Liver (tissue), 8 donors: ENCODE measurements at regions not wholly inside any gene's neighbourhood (a gene's known extent, or its start where the extent isn't known, plus 50 kb on each side); places are given as distances from the start of the nearest gene placed in this dataset.

ENCODE experiments used
- DNase-seq: peaks from one replicate; pipeline ENCODE4 v3.0.0-alpha.2; 2017; ENCODE audit warnings: low spot score
- H3K27ac ChIP-seq, 2 donors: one replicate each; pipeline ENCODE4 v1.7.0; 2013; ENCODE audit warnings: inconsistent platforms in 2 of 2, low read length in 2 of 2, control low read depth in 1 of 2, low read depth in 1 of 2, mild to moderate bottlenecking in 1 of 2
- H3K27me3 ChIP-seq, 4 donors: one replicate each; pipeline versions ENCODE4 v1.6.1 to v1.7.0; 2013; ENCODE audit warnings: low read length in 3 of 4, inconsistent platforms in 1 of 4, mild to moderate bottlenecking in 1 of 4, moderate library complexity in 1 of 4; ENCODE audit not compliant: control insufficient read depth in 4 of 4, insufficient read depth in 4 of 4
- H3K36me3 ChIP-seq, 4 donors: one replicate each; pipeline versions ENCODE4 v1.6.1 to v1.7.0; 2013; ENCODE audit warnings: low read length in 3 of 4, mild to moderate bottlenecking in 3 of 4, low read depth in 1 of 4, moderate library complexity in 1 of 4; ENCODE audit not compliant: control insufficient read depth in 4 of 4, insufficient read depth in 3 of 4
- H3K4me1 ChIP-seq, 4 donors: one replicate each; pipeline versions ENCODE4 v1.6.1 to v1.7.0; 2013; ENCODE audit warnings: low read length in 3 of 4, mild to moderate bottlenecking in 3 of 4, moderate library complexity in 1 of 4; ENCODE audit not compliant: control insufficient read depth in 4 of 4, insufficient read depth in 4 of 4
- H3K4me3 ChIP-seq, 3 donors: one replicate each; pipeline versions ENCODE4 v1.6.1 to v1.7.0; 2013; ENCODE audit warnings: low read length in 3 of 3, control low read depth in 1 of 3, low read depth in 1 of 3, mild to moderate bottlenecking in 1 of 3
- H3K9ac ChIP-seq, 2 donors: one replicate each; pipeline ENCODE4 v1.7.0; 2013; ENCODE audit warnings: low read length in 2 of 2, mild to moderate bottlenecking in 2 of 2, moderate library complexity in 2 of 2, control low read depth in 1 of 2, low read depth in 1 of 2
- H3K9me3 ChIP-seq, 4 donors: one replicate each; pipeline versions ENCODE4 v1.6.1 to v1.7.0; 2013; ENCODE audit warnings: low read length in 3 of 4; ENCODE audit not compliant: control insufficient read depth in 4 of 4
- EGR1 ChIP-seq, 2 donors: IDR thresholded peaks; 2 replicates each; pipeline ENCODE4 v1.6.1; 2016 to 2018; ENCODE audit warnings: antibody characterized with exemption in 2 of 2, low read depth in 2 of 2
- FOXA1 ChIP-seq: IDR thresholded peaks from 2 replicates; pipeline ENCODE4 v1.6.1; 2016; ENCODE audit warnings: antibody characterized with exemption
- FOXA2 ChIP-seq: IDR thresholded peaks from 2 replicates; pipeline ENCODE4 v1.6.1; 2016; ENCODE audit warnings: antibody characterized with exemption
- GABPA ChIP-seq, 2 donors: IDR thresholded peaks in 1 of 2; conservative IDR thresholded peaks in 1 of 2; 2 replicates each; pipeline ENCODE4 v1.6.1; 2016; ENCODE audit warnings: antibody characterized with exemption in 2 of 2, mild to moderate bottlenecking in 1 of 2, moderate library complexity in 1 of 2
- HNF4A ChIP-seq, 2 donors: conservative IDR thresholded peaks; 2 replicates each; pipeline ENCODE4 v1.6.1; 2016; ENCODE audit warnings: antibody characterized with exemption in 2 of 2, mild to moderate bottlenecking in 2 of 2
- HNF4G ChIP-seq: IDR thresholded peaks from 2 replicates; pipeline ENCODE4 v1.6.1; 2016; ENCODE audit warnings: antibody characterized with exemption
- JUND ChIP-seq, 2 donors: IDR thresholded peaks; 2 replicates each; pipeline ENCODE4 v1.6.1; 2016; ENCODE audit warnings: antibody characterized with exemption in 2 of 2
- NR2F2 ChIP-seq: IDR thresholded peaks from 2 replicates; pipeline ENCODE4 v1.6.1; 2016; ENCODE audit warnings: antibody characterized with exemption
- RAD21 ChIP-seq, 2 donors: IDR thresholded peaks; 2 replicates each; pipeline ENCODE4 v1.6.1; 2016; ENCODE audit warnings: antibody characterized with exemption in 2 of 2, mild to moderate bottlenecking in 2 of 2
- RXRA ChIP-seq, 2 donors: IDR thresholded peaks; 2 replicates each; pipeline ENCODE4 v1.6.1; 2017 to 2018; ENCODE audit warnings: antibody characterized with exemption in 2 of 2, mild to moderate bottlenecking in 1 of 2
- SP1 ChIP-seq: IDR thresholded peaks from 2 replicates; pipeline ENCODE4 v1.6.1; 2018; ENCODE audit warnings: antibody characterized with exemption, mild to moderate bottlenecking
- TAF1 ChIP-seq: conservative IDR thresholded peaks from 2 replicates; pipeline ENCODE4 v1.6.1; 2016; ENCODE audit warnings: antibody characterized with exemption, mild to moderate bottlenecking
- YY1 ChIP-seq: IDR thresholded peaks from 2 replicates; pipeline ENCODE4 v1.6.1; 2016; ENCODE audit warnings: antibody characterized with exemption, mild to moderate bottlenecking
- WGBS: extraction: QIAGEN DNeasy Blood & Tissue Kit; methylation state at CpG from one replicate; pipeline ENCODE4 v1.1.7; 2013; 5-methylcytosine and 5-hydroxymethylcytosine counted together
- TF ChIP-seq, protein P1 (sequence below): IDR thresholded peaks from 2 replicates; pipeline ENCODE4 v1.6.1; 2016; ENCODE audit warnings: antibody characterized with exemption
- TF ChIP-seq, protein P2 (sequence below): IDR thresholded peaks from 2 replicates; pipeline ENCODE4 v1.6.1; 2016; ENCODE audit warnings: antibody characterized with exemption, mild to moderate bottlenecking
- TF ChIP-seq, protein P3 (sequence below): IDR thresholded peaks from 2 replicates; pipeline ENCODE4 v1.6.1; 2016; ENCODE audit warnings: antibody characterized with exemption
- TF ChIP-seq, protein P4 (sequence below): IDR thresholded peaks from 2 replicates; pipeline ENCODE4 v1.6.1; 2016; ENCODE audit warnings: antibody characterized with exemption
- TF ChIP-seq, protein P5 (sequence below): fragments of 150-350 bp; IDR thresholded peaks from 2 replicates; pipeline ENCODE4 v1.5.1; 2017; ENCODE audit warnings: improper control_type of control experiment, low read depth, low read length; ENCODE audit not compliant: missing input control
- donor health status: healthy.
- donor health status: healthy.
- donor health status: healthy.
- donor health status: healthy.
- donor health status: healthy.

DNA sequence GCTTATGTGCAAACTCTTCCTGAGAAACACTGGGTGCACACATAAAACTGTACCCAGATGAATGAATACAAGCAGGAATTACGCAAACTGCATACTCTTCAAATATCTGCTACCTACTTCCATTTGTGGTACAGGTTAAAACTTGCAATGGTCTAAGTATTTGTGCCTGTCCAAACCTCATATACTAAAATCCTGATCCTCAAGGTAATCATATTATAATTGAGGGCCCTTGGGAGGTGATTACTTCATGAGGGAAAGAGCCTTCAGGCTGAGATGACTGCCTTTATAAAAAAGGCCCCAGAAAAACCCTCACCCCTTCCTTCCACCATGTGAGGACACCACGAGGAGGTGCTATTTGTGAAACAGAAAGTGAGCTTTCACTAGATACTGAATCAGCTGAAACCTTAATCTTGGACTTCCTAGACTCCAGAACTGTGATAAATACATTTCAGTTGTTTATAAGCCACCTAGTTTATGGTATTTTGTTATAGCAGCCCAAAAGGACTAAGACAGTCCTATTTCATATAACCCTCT is 1977.2 kb downstream of the PCDH7 start:
- Histone ChIP-seq H3K36me3 (no peaks in the 10 kb centered on the region), H3K9ac (no peak overlapping the region), H3K9me3 (no peaks in the 10 kb centered on the region), H3K27me3 (no peaks in the 10 kb centered on the region), H3K4me1 (no peaks in the 10 kb centered on the region), H3K4me3 (no peak overlapping the region), H3K27ac (no peak overlapping the region)
- no peak for TF ChIP-seq SP1
- TF ChIP-seq EGR1 (IDR thresholded peaks at IDR 0.05; ENCODE audit: low read depth in 2 of 2), result no peak
- no peak for TF ChIP-seq RAD21 (IDR thresholded peaks at IDR 0.05)
- no peak for TF ChIP-seq RXRA (IDR thresholded peaks at IDR 0.05)
- TF ChIP-seq FOXA2, result no peak
- TF ChIP-seq, protein P1, sequence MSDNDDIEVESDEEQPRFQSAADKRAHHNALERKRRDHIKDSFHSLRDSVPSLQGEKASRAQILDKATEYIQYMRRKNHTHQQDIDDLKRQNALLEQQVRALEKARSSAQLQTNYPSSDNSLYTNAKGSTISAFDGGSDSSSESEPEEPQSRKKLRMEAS, result no peak
- 78% methylated on average over 2 of the region's 2 CpGs for WGBS
- DNase-seq, result no peak

DNA sequence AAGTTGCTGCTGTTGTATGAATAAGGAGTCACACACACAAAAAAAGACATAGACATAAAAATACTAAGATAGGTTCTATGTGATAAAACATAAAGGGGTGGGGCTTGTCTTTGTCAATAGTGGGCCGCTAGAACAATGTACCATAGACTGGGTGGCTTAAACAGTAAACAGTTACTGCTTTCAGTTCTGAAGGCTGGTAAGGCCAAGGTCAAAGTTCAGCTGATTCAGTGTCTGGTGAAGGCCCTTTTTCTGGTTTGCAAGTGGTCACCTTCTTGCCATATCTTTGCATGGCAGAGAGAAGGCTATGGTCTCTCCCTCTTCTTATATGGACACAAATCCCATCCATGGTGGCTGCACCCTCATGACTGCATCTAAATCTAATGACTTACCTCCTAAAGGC is 1980.7 kb downstream of the PCDH7 start:
- H3K9me3 ChIP-seq, result no peaks in the 10 kb centered on the region
- H3K36me3 ChIP-seq, result no peaks in the 10 kb centered on the region
- H3K4me3 ChIP-seq, result no peak overlapping the region
- WGBS, result 39% methylated on average over 1 of the region's 1 CpG
- no peaks in the 10 kb centered on the region for H3K27me3 ChIP-seq
- DNase-seq, result no peak
- TF ChIP-seq, protein P2, sequence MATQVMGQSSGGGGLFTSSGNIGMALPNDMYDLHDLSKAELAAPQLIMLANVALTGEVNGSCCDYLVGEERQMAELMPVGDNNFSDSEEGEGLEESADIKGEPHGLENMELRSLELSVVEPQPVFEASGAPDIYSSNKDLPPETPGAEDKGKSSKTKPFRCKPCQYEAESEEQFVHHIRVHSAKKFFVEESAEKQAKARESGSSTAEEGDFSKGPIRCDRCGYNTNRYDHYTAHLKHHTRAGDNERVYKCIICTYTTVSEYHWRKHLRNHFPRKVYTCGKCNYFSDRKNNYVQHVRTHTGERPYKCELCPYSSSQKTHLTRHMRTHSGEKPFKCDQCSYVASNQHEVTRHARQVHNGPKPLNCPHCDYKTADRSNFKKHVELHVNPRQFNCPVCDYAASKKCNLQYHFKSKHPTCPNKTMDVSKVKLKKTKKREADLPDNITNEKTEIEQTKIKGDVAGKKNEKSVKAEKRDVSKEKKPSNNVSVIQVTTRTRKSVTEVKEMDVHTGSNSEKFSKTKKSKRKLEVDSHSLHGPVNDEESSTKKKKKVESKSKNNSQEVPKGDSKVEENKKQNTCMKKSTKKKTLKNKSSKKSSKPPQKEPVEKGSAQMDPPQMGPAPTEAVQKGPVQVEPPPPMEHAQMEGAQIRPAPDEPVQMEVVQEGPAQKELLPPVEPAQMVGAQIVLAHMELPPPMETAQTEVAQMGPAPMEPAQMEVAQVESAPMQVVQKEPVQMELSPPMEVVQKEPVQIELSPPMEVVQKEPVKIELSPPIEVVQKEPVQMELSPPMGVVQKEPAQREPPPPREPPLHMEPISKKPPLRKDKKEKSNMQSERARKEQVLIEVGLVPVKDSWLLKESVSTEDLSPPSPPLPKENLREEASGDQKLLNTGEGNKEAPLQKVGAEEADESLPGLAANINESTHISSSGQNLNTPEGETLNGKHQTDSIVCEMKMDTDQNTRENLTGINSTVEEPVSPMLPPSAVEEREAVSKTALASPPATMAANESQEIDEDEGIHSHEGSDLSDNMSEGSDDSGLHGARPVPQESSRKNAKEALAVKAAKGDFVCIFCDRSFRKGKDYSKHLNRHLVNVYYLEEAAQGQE, result no peak
- TF ChIP-seq EGR1 (IDR thresholded peaks at IDR 0.05; ENCODE audit: low read depth in 2 of 2) (no peak), RXRA (IDR thresholded peaks at IDR 0.05) (no peak), NR2F2 (no peak), FOXA2 (no peak), HNF4A (conservative IDR thresholded peaks at IDR 0.05) (no peak), FOXA1 (no peak), SP1 (no peak), GABPA (IDR thresholded peaks at IDR 0.05 in 1 of 2, conservative IDR thresholded peaks at IDR 0.05 in 1 of 2) (no peak), HNF4G (no peak), JUND (IDR thresholded peaks at IDR 0.05) (no peak), YY1 (no peak), TAF1 (no peak), RAD21 (IDR thresholded peaks at IDR 0.05) (no peak)
- TF ChIP-seq, protein P3, sequence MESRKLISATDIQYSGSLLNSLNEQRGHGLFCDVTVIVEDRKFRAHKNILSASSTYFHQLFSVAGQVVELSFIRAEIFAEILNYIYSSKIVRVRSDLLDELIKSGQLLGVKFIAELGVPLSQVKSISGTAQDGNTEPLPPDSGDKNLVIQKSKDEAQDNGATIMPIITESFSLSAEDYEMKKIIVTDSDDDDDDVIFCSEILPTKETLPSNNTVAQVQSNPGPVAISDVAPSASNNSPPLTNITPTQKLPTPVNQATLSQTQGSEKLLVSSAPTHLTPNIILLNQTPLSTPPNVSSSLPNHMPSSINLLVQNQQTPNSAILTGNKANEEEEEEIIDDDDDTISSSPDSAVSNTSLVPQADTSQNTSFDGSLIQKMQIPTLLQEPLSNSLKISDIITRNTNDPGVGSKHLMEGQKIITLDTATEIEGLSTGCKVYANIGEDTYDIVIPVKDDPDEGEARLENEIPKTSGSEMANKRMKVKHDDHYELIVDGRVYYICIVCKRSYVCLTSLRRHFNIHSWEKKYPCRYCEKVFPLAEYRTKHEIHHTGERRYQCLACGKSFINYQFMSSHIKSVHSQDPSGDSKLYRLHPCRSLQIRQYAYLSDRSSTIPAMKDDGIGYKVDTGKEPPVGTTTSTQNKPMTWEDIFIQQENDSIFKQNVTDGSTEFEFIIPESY, result no peak
- TF ChIP-seq, protein P4, sequence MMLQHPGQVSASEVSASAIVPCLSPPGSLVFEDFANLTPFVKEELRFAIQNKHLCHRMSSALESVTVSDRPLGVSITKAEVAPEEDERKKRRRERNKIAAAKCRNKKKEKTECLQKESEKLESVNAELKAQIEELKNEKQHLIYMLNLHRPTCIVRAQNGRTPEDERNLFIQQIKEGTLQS, result no peak
- TF ChIP-seq, protein P5, sequence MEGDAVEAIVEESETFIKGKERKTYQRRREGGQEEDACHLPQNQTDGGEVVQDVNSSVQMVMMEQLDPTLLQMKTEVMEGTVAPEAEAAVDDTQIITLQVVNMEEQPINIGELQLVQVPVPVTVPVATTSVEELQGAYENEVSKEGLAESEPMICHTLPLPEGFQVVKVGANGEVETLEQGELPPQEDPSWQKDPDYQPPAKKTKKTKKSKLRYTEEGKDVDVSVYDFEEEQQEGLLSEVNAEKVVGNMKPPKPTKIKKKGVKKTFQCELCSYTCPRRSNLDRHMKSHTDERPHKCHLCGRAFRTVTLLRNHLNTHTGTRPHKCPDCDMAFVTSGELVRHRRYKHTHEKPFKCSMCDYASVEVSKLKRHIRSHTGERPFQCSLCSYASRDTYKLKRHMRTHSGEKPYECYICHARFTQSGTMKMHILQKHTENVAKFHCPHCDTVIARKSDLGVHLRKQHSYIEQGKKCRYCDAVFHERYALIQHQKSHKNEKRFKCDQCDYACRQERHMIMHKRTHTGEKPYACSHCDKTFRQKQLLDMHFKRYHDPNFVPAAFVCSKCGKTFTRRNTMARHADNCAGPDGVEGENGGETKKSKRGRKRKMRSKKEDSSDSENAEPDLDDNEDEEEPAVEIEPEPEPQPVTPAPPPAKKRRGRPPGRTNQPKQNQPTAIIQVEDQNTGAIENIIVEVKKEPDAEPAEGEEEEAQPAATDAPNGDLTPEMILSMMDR, result no peak
- TF ChIP-seq, protein P1, result no peak
- H3K9ac ChIP-seq, result no peak overlapping the region
- no peaks in the 10 kb centered on the region for H3K4me1 ChIP-seq
- no peak overlapping the region for H3K27ac ChIP-seq
